ENCODE measurements at regions not wholly inside any gene's neighbourhood (a gene's known extent, or its start where the extent isn't known, plus 50 kb on each side); places are given as distances from the start of the nearest gene placed in this dataset.

GRCh38 chr5:152634586-152634985 is 229.5 kb upstream of the NMUR2 start:
- Histone ChIP-seq H3K9me3 (no peaks in the 10 kb centered on the region), H3K4me3 (no peak overlapping the region), H3K36me3 (no peaks in the 10 kb centered on the region), H3K4me1 (peaks cover 6% of the 10 kb centered on the region), H3K27me3 (ENCODE audit: low read depth) (no peaks in the 10 kb centered on the region), H3K27ac (no peak overlapping the region)
- no peak for ATAC-seq
- TF ChIP-seq CTCF (IDR thresholded peaks at IDR 0.05) = no peak
- no peak for DNase-seq
- intact Hi-C loops (cut with DNase I) = no loop called here

DNA sequence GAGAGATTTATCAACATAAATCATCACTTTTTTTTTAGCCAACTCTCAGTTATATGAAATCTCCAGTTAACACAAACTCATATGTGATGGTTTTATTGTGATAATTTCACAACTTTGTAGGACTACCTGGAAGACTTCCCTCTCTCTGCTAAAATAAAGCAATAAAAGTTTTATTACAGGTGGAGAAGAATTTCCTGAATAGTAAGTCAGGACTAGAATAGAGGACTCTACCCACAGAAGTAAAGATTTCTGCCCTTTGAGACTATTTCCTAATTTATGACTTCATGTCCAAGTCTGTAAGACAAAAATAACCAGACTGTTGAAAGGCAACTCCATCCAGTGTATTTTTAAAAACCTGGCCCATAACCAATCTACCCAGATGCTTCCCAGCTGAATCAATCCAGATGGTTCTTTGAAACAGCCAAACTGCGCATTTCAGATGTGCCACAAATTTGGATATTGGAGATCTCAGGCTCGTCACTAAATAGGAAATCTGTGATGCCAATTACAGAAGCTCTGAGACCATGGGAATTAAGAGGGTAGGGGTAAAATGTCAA is 234.0 kb upstream of the NMUR2 start:
- no peaks in the 10 kb centered on the region for H3K4me1 ChIP-seq
- no peaks in the 10 kb centered on the region for H3K36me3 ChIP-seq
- DNase-seq (no peak), ATAC-seq (peak; percentile 19 to 43)
- no peaks in the 10 kb centered on the region for H3K9me3 ChIP-seq
- H3K27me3 ChIP-seq (ENCODE audit: low read depth) = no peaks in the 10 kb centered on the region
- H3K4me3 ChIP-seq = no peak overlapping the region
- H3K27ac ChIP-seq = no peak overlapping the region
- TF ChIP-seq CTCF (IDR thresholded peaks at IDR 0.05) = no peak
- intact Hi-C loops (cut with DNase I) = no loop called here

DNA sequence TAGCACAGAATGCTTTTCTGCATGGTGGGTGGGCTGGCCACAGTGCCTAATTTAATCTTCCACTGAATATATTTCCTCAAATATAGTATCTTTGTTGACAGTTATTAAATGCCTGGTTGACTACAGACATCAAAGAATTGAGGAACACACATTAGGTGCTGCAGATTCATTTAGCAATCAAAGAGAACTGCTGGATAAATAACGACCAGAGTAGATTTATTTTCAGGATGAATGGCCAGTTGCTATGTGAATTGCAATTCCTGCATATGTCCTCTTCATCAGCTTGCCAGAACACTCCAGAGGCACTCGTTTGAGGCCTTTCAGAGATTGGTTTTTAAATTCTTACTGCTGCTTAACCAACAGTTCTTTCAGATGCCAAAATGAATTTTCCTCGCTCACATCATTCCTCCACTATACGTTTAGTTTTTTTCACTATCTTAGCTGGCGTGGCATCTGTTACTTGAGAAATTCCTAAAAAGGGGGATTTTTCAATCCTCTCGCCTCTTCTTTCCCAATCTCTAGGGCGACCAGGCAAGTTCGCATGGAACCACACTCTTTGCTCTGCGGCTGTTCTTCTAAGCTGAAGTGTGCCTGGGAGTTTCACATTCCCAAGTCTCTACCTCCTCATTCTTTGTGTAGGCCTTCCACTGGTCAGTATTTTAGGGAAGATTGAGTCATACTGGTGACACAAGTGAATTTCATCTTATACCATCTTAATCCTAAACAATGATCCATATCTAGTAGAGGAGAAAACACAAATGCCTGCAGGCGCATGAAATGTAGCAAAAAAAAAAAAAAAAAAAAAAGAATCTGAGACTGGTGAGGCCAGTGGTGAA is 237.1 kb upstream of the NMUR2 start:
- Histone ChIP-seq H3K27me3 (ENCODE audit: low read depth) (no peaks in the 10 kb centered on the region), H3K4me1 (no peaks in the 10 kb centered on the region), H3K27ac (no peak overlapping the region), H3K36me3 (no peaks in the 10 kb centered on the region), H3K9me3 (no peaks in the 10 kb centered on the region), H3K4me3 (no peak overlapping the region)
- TF ChIP-seq CTCF (IDR thresholded peaks at IDR 0.05) = no peak
- no peak for DNase-seq
- ATAC-seq = no peak
- intact Hi-C loops (cut with DNase I) = no loop called here

DNA sequence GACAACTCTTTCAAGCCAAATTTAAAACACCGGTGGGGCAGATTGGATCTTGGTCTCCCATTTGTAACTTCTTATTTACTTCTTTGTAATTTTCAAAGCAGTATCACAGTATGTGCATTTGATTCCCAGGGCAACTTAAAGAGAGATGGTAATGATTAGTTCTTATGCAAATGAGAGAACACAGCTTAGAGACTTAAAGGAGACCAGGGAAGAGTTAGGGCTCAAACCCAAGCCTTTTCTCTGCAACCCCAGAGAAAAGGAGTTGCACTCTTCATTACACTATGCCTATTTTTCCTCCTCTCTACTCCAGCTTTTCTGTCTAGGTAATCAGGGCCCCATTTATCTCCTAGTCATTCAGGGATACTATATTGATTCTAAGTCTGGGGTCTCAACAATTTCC is 237.8 kb upstream of the NMUR2 start:
- Histone ChIP-seq H3K36me3 (no peaks in the 10 kb centered on the region), H3K4me3 (no peak overlapping the region), H3K9me3 (no peaks in the 10 kb centered on the region), H3K27me3 (ENCODE audit: low read depth) (no peaks in the 10 kb centered on the region), H3K27ac (no peak overlapping the region), H3K4me1 (no peaks in the 10 kb centered on the region)
- intact Hi-C loops (cut with DNase I) = no loop called here
- TF ChIP-seq CTCF (IDR thresholded peaks at IDR 0.05) = no peak
- no peak for DNase-seq
- no peak for ATAC-seq

GRCh38 chr5:152644029-152644728 is 239.1 kb upstream of the NMUR2 start:
- ATAC-seq = no peak
- Histone ChIP-seq H3K27me3 (ENCODE audit: low read depth) (no peaks in the 10 kb centered on the region), H3K27ac (no peak overlapping the region), H3K36me3 (no peaks in the 10 kb centered on the region), H3K9me3 (no peaks in the 10 kb centered on the region), H3K4me3 (no peak overlapping the region), H3K4me1 (no peaks in the 10 kb centered on the region)
- TF ChIP-seq CTCF (IDR thresholded peaks at IDR 0.05) = no peak
- intact Hi-C loops (cut with DNase I) = no loop called here
- DNase-seq = no peak

All from lower lobe of right lung (tissue), 2 donors.